GM19043 (cell line): ENCODE measurements at regions not wholly inside any gene's neighbourhood (a gene's known extent, or its start where the extent isn't known, plus 50 kb on each side); places are given as distances from the start of the nearest gene placed in this dataset.

Experiments
- ATAC-seq: cut with Tn5 transposase; IDR thresholded peaks from one replicate; pipeline ENCODE4 v1.9.1; 2021; ENCODE audit warnings: low read depth; ENCODE audit not compliant: unreplicated experiment

DNA sequence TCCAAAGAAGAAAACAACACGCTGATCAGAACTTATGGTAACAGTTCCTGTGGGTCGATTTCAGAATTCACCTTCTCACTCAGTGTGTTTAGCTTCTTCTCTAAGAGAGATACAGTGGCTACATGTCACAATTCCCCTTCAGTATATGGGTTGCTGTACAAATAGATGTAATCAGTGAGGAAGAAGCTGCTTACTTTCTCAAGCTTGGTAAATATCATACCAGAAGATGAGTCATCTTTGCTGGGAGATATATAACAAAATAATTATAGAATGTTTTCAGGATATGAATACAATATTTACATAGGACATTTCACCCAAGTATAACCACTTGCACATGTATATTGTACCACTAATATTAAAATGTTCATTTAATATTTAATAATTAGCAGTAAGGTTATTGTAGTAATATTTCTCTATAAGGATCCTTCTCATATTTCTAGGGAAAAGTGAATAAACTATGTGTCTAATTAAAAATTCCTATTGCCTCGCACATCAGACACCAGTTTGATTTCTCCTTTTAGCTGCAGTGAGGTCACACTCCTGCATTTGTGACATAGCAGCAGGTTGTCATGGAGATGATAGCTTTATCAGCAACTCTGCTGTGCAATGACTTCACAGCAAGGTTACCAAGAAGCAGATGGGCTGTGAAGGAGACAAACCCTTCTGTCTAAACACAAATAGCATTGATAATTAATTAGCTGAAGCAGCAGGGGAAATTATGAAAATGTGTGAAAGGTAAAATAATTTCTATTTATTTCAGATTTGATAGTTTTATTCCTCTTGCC is 211.4 kb downstream of the TUSC7 start:
- ATAC-seq = no peak

- ATAC-seq = no peak
Measured at GRCh38 chr3:116927918-116928317, 218.3 kb downstream of the TUSC7 start.

DNA sequence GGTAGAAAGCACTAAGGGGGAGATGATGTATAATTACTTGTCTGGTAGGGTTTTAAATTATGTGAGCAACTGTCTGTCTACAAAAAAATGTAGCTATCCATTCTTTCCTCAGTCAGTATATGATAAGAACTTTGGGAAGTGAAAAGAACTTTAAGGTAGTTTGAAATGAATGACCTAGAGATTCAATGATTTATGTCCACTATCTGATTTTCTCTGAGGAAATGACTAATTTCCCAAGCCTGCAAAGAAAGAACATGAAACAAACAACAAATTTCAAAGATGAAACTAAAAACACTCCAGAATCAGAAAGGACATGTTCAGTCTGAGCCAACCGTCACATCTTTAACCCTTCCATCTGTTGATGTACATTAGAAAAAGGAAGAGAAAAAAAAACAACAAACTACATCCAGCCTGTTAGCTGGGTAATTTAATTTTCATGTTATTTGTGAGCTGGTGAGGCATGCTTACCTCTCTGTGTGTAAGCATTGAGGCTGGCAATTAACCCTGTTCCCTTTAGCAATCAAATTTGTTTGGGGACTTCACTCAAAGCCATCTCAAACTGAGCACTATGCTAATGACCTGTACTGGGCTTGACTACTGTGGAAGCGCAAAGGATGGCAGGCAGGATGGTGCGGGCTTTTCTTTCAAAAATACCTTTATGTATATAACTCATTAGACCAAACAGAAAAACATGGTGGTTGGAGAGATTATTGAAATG is 220.1 kb downstream of the TUSC7 start:
- no peak for ATAC-seq

DNA sequence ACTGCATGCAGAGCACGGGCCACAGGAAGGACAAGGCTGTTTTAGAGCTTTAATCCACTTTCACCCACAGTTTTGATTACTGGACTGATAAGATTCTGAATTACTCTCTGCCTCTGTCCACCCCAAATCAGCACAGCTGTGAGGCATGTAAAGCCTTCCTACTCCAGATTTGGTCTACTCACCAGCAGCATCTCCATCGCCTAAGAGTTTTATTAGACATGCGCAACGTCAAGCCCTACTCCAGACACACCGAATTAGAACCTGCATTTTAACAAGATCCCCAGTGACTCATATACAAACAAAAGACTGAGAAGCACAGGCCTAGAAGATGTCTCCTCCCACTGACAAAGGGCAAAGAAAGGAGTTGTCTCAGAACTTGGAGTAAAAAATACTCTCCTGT is 221.2 kb downstream of the TUSC7 start:
- no peak for ATAC-seq

- ATAC-seq = no peak
Measured at GRCh38 chr3:116939091-116939490, 229.5 kb downstream of the TUSC7 start.

DNA sequence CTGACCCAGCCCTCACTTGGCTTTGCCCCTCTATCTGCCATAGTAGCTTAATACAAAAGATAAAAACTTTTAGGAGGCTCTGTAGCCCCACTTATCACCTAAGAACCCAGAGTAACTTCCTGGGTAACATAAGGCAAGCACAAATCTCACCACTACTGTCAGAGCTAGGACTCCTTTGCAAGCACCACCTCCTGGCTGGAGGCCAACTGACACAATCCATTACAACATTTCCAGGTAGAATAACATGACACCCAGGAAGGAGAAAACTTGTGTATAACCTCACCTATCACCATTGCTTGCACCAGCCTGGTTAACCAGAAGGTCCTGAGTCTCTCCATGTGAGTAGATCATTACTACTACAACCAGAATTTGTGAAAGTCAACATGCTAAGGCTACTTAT is 230.0 kb downstream of the TUSC7 start:
- no peak for ATAC-seq

DNA sequence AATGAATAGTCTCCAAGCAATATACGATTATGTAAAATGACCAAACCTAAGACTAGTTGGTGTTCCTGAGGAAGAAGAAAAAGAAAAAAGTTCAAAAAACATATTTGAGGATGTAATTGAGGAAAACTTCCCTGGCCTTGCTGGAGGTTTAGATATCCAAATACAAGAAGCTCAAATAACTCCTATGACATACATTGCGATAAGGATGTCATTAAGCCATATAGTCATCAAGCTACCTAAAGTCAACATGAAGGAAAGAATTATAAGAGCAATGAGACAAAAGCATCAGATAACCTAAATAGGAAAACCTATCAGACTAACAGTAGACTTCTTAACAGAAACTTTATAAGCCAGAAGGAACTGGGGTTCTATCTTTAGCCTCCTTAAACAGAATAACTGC is 231.1 kb downstream of the TUSC7 start:
- ATAC-seq = no peak

GRCh38 chr3:116946376-116946775 is 236.8 kb downstream of the TUSC7 start:
- no peak for ATAC-seq

GRCh38 chr3:116947148-116947547 is 237.6 kb downstream of the TUSC7 start:
- ATAC-seq = no peak

- no peak for ATAC-seq
Measured at GRCh38 chr3:116947809-116948208, 238.2 kb downstream of the TUSC7 start.

GRCh38 chr3:116950301-116951055 is 240.9 kb downstream of the TUSC7 start:
- no peak for ATAC-seq

GRCh38 chr3:116951610-116952009 is 242.0 kb downstream of the TUSC7 start:
- ATAC-seq = no peak

GRCh38 chr3:116958291-116958690 is 248.7 kb downstream of the TUSC7 start:
- no peak for ATAC-seq

- no peak for ATAC-seq
Measured at GRCh38 chr3:116961106-116961505, 251.5 kb downstream of the TUSC7 start.

GRCh38 chr3:116963802-116964201 is 254.2 kb downstream of the TUSC7 start:
- ATAC-seq = no peak

DNA sequence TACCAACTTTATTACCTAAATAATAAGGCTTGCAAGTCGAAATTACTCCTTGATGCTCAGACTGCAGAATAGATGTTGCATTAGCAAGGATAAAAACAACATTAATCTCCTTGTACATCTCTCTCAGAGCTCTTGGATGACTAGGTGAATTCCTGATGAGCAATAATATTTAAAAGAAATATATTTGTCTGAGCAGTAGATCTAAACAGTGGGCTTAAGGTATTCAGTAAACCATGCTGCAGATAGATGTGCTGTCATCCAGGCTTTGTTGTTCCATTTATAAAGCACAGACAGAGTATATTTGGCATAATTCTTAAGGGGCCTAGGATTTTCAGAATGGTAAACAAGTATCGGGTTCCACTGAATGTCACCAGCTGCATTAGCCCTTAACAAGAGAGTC is 257.1 kb downstream of the TUSC7 start:
- ATAC-seq = no peak

- ATAC-seq = no peak
Measured at GRCh38 chr3:116969135-116969534, 259.6 kb downstream of the TUSC7 start.

GRCh38 chr3:116969646-116970045 is 260.1 kb downstream of the TUSC7 start:
- ATAC-seq = no peak

- ATAC-seq = no peak
Measured at GRCh38 chr3:116971531-116971930, 262.0 kb downstream of the TUSC7 start.

DNA sequence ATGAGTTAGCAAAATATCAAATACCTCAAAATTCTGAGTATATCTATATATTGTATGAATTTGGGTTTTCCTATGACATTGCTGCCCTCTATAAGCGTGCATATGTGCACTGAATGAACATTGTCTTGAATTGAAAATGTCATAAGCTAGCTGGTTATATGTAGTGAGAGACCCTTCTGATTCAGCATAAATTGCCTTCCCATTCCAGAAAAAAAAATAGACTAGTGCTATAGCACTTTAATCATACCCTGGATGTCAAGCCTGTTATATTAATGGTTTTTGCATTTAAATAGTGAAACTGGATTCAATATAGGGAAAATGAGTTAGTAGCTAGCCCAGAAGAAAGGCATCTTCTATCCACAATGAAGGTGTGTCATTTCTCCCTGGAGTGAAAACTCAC is 265.1 kb downstream of the TUSC7 start:
- no peak for ATAC-seq

DNA sequence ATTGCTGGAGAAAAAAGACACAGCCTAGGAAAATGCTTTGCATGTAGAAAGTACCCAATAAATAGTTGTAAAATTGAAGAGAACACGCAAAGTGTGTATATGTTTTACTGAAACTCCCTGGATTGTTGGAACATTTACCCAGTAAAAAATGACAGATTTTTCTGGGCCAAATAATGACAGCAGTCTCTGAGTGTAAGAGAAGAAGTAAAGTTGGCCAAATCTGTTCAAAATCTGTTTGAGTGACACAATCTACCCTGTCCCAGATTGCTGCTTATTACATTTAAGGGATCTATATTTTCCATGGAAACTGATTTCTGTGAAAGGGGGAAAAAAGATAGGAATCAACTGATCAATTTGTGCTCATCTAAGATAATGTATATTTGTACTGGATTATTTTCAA is 267.9 kb downstream of the TUSC7 start:
- ATAC-seq = no peak
